PC-3 (cell line): ENCODE measurements at regions not wholly inside any gene's neighbourhood (a gene's known extent, or its start where the extent isn't known, plus 50 kb on each side); places are given as distances from the start of the nearest gene placed in this dataset.
A peak's percentile ranks its signal among the peaks of the same experiment; 100 is the strongest.

Source experiments
- ATAC-seq: fragments of 200-7000 bp; cut with Tn5 transposase; 2 replicates; pipeline ENCODE4 v1.9.1; 2020; ENCODE audit warnings: mild to moderate bottlenecking, moderate library complexity
- BruUV-seq: library from RNA; stranded (reverse); fragments of 400-500 nt; replicated peaks from 2 replicates; lab custom pipeline; 2021; lab: Mats Ljungman, UMichigan
- CTCF ChIA-PET: fragments of 300-600 bp; sonication (Branson Sonifier 250); formaldehyde crosslinking; loops from one replicate; lab custom pipeline; 2022; ENCODE audit warnings: antibody characterized with exemption; lab: Charles Lee
- POLR2A ChIA-PET: fragments of 300-600 bp; sonication (Branson Sonifier 250); formaldehyde crosslinking; loops from one replicate; lab custom pipeline; 2022; ENCODE audit warnings: antibody characterized with exemption; ENCODE audit not compliant: unreplicated experiment; lab: Charles Lee
- DNase-seq: peaks from one replicate; pipeline ENCODE4 v3.0.0-alpha.2; 2015
- H2AFZ ChIP-seq: fragments of 300-600 bp; sonication (generic); 2 replicates; pipeline ENCODE4 v1.6.0; 2016; ENCODE audit warnings: antibody characterized with exemption, low read length
- H3F3A ChIP-seq: fragments of 300-600 bp; sonication (generic); one replicate; pipeline ENCODE4 v1.6.0; 2017; ENCODE audit warnings: antibody characterized with exemption, low read length, control low read depth, mild to moderate bottlenecking; ENCODE audit not compliant: unreplicated experiment
- H3K27ac ChIP-seq: fragments of 300-600 bp; sonication (generic); 2 replicates; pipeline ENCODE4 v1.5.1; 2016; ENCODE audit warnings: mild to moderate bottlenecking, low read length
- H3K27me3 ChIP-seq: fragments of 300-600 bp; sonication (generic); 2 replicates; pipeline ENCODE4 v1.6.1; 2016; ENCODE audit warnings: low read length, mixed read lengths
- H3K36me3 ChIP-seq: fragments of 300-600 bp; sonication (generic); 2 replicates; pipeline ENCODE4 v1.6.1; 2016; ENCODE audit warnings: low read depth, mixed run types, low read length, mixed read lengths
- H3K4me1 ChIP-seq: fragments of 300-600 bp; sonication (generic); 2 replicates; pipeline ENCODE4 v1.5.1; 2016; ENCODE audit warnings: low read length; ENCODE audit not compliant: insufficient read depth
- H3K4me2 ChIP-seq: fragments of 300-600 bp; sonication (generic); 2 replicates; pipeline ENCODE4 v1.6.0; 2016; ENCODE audit warnings: low read length
- H3K4me3 ChIP-seq: fragments of 300-600 bp; sonication (generic); 2 replicates; pipeline ENCODE4 v1.5.1; 2016; ENCODE audit warnings: mild to moderate bottlenecking, low read length, mixed read lengths
- H3K79me2 ChIP-seq: fragments of 300-600 bp; sonication (generic); 2 replicates; pipeline ENCODE4 v1.6.1; 2017; ENCODE audit warnings: low read length, mixed read lengths
- H3K9ac ChIP-seq: fragments of 300-600 bp; sonication (generic); 2 replicates; pipeline ENCODE4 v1.6.0; 2016; ENCODE audit warnings: mild to moderate bottlenecking, low read length
- H3K9me2 ChIP-seq: fragments of 300-600 bp; sonication (generic); replicated peaks from 2 replicates; pipeline ENCODE4 v1.6.1; 2016; ENCODE audit warnings: mixed run types, low read length, mixed read lengths
- H3K9me3 ChIP-seq: fragments of 300-600 bp; sonication (generic); 2 replicates; pipeline ENCODE4 v1.6.1; 2016; ENCODE audit warnings: low read length, mixed read lengths
- H4K20me1 ChIP-seq: fragments of 300-600 bp; sonication (generic); 2 replicates; pipeline ENCODE4 v1.6.1; 2016; ENCODE audit warnings: low read length, mixed read lengths
- EZH2 ChIP-seq: fragments of 300-600 bp; sonication (generic); IDR thresholded peaks from one replicate; pipeline ENCODE4 v1.6.1; 2017; ENCODE audit warnings: antibody characterized with exemption, mild to moderate bottlenecking, low read length; ENCODE audit not compliant: unreplicated experiment
- EZH2phosphoT487 ChIP-seq: fragments of 300-600 bp; sonication (generic); IDR thresholded peaks from 2 replicates; pipeline ENCODE4 v1.6.1; 2018; ENCODE audit warnings: mild to moderate bottlenecking, antibody characterized with exemption, low read length, borderline replicate concordance
- intact Hi-C: fragments of 100-400 bp; cut with micrococcal nuclease; formaldehyde crosslinking; loops from 2 replicates; pipeline ENCODE4 v1.9.0; 2023
- TF ChIP-seq, protein P1 (sequence below): fragments of 300-600 bp; sonication (generic); conservative IDR thresholded peaks from 2 replicates; pipeline ENCODE4 v1.5.1; 2017; ENCODE audit warnings: antibody characterized with exemption, low read depth, mild to moderate bottlenecking, low read length

DNA sequence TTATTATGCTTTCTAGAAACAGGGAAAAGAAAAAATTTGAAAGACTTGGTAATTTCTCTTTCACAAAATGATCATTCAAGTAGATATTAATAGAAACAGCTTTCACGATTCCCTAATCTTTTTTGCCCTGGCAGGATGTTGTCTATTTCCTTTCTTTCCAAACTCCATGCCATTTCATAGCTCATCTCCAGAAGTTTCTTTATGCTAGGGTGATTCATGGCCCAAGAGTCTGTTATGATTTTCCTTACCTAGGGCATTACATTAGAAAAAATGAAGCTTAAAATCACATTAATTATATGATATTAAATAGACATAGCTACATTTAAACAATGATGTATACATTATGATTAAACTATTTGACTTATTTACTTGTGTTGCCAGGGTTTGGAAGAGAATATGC, 762.1 kb downstream of the LTN1 start:
- POLR2A ChIA-PET: interaction anchor here (0.5 to 0.7 kb wide), 3 partner anchors 37 to 942 kb away, joined by 4 read pairs; no protein-coding TSS in a partner anchor
- Histone ChIP-seq H2AFZ (no peak overlapping the region), H3K36me3 (no peaks in the 10 kb centered on the region), H3K79me2 (no peaks in the 10 kb centered on the region), H3K4me2 (peak overlapping the region; percentile 71), H3K9me2 (no peaks in the 10 kb centered on the region), H3K9ac (no peak overlapping the region), H3F3A (no peaks in the 10 kb centered on the region), H3K27me3 (no peaks in the 10 kb centered on the region), H3K4me1 (peaks cover 43% of the 10 kb centered on the region), H3K9me3 (no peaks in the 10 kb centered on the region), H3K4me3 (peak overlapping the region; percentile 36; the same call in 1 of the 2 replicates), H3K27ac (peak overlapping the region; percentile 81), H4K20me1 (no peaks in the 10 kb centered on the region)
- intact Hi-C loops: no loop called here
- CTCF ChIA-PET: no interaction called here
- BruUV-seq: no TSS peak
- ATAC-seq: peak; percentile 23
- DNase-seq: peak; percentile 46
- TF ChIP-seq EZH2phosphoT487 (no peak), EZH2 (no peak)
- TF ChIP-seq, protein P1, sequence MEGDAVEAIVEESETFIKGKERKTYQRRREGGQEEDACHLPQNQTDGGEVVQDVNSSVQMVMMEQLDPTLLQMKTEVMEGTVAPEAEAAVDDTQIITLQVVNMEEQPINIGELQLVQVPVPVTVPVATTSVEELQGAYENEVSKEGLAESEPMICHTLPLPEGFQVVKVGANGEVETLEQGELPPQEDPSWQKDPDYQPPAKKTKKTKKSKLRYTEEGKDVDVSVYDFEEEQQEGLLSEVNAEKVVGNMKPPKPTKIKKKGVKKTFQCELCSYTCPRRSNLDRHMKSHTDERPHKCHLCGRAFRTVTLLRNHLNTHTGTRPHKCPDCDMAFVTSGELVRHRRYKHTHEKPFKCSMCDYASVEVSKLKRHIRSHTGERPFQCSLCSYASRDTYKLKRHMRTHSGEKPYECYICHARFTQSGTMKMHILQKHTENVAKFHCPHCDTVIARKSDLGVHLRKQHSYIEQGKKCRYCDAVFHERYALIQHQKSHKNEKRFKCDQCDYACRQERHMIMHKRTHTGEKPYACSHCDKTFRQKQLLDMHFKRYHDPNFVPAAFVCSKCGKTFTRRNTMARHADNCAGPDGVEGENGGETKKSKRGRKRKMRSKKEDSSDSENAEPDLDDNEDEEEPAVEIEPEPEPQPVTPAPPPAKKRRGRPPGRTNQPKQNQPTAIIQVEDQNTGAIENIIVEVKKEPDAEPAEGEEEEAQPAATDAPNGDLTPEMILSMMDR: no peak

DNA sequence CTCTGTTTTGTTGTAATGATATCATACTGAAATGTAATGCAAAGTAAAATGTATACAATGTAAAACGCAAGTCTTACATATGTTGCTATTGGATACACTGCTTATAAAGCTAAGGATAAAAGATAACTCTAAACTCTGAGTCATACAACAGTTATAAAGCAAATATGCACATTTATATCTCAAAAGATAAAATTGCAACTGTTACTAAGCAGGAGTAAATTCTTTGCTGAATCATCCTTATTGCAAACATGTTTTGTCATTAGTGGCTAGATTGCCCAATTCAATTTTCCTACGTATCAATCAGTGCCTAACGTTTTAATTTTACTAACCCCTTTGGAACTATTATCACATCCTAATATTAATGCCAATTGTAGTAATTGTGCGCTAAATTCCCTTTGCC, 762.9 kb downstream of the LTN1 start:
- Histone ChIP-seq H2AFZ (no peak overlapping the region), H3K9me3 (no peaks in the 10 kb centered on the region), H4K20me1 (no peaks in the 10 kb centered on the region), H3K4me2 (peak overlapping the region; percentile 71), H3K4me1 (peaks cover 43% of the 10 kb centered on the region), H3K9ac (no peak overlapping the region), H3K79me2 (no peaks in the 10 kb centered on the region), H3K4me3 (no peak overlapping the region), H3K27ac (peak overlapping the region; percentile 81), H3K9me2 (no peaks in the 10 kb centered on the region), H3K36me3 (no peaks in the 10 kb centered on the region), H3K27me3 (no peaks in the 10 kb centered on the region), H3F3A (no peaks in the 10 kb centered on the region)
- peak; percentile 92 for DNase-seq
- ATAC-seq: peak; percentile 85
- TF ChIP-seq EZH2phosphoT487: no peak
- TF ChIP-seq, protein P1: no peak
- no peak for TF ChIP-seq EZH2
- CTCF ChIA-PET: no interaction called here
- no TSS peak for BruUV-seq
- POLR2A ChIA-PET: no interaction called here
- intact Hi-C loops: loop anchor here (5.0 kb wide), 1 partner anchor 62 kb away; no protein-coding TSS in a partner anchor

DNA sequence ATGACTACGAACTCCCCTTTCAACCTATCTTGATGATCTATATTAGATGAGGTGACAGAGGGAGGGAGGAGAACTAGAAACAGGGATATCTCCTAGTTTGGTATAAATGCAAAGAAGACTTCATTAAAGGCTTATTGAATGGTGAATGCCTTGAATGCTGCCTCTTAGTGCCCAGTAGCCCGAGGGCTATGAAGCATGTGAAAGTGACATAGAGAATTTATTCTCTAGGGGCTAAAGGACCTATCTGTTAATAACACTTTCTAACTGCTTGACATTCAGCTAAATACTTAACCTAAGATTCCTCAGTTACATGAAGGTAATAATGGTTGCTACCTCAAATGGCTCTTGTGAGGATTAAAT, 764.1 kb downstream of the LTN1 start:
- no peak for DNase-seq
- Histone ChIP-seq H3K27me3 (no peaks in the 10 kb centered on the region), H3K9me2 (no peaks in the 10 kb centered on the region), H3K4me3 (no peak overlapping the region), H2AFZ (no peak overlapping the region), H3K79me2 (no peaks in the 10 kb centered on the region), H4K20me1 (no peaks in the 10 kb centered on the region), H3K27ac (no peak overlapping the region), H3K4me1 (peaks cover 43% of the 10 kb centered on the region), H3F3A (no peaks in the 10 kb centered on the region), H3K4me2 (no peak overlapping the region), H3K36me3 (no peaks in the 10 kb centered on the region), H3K9ac (no peak overlapping the region), H3K9me3 (no peaks in the 10 kb centered on the region)
- TF ChIP-seq, protein P1: no peak
- TF ChIP-seq EZH2phosphoT487 (no peak), EZH2 (no peak)
- intact Hi-C loops: loop anchor here (5.0 kb wide), 1 partner anchor 64 kb away; no protein-coding TSS in a partner anchor
- ChIA-PET POLR2A (no interaction called here), CTCF (interaction anchor here (0.6 kb wide), 1 partner anchor 85 kb away, joined by 3 read pairs; no protein-coding TSS in a partner anchor)
- ATAC-seq: no peak
- no TSS peak for BruUV-seq
